Activated CD8-positive, alpha-beta memory T cell treated with anti-CD3 and anti-CD28 coated beads, Interleukin-2, amount 50 U/mL, for 48 hours (primary cell): ENCODE measurements at regions not wholly inside any gene's neighbourhood (a gene's known extent, or its start where the extent isn't known, plus 50 kb on each side); places are given as distances from the start of the nearest gene placed in this dataset.

Experiments used
- DNase-seq: peaks from one replicate; pipeline ENCODE4 v3.0.0-alpha.2; 2020

GRCh38 chr15:36371509-36371908 is 207.9 kb upstream of the CDIN1 start:
- no peak for DNase-seq

- DNase-seq = no peak
Measured at GRCh38 chr15:36372968-36373367, 206.5 kb upstream of the CDIN1 start.

DNA sequence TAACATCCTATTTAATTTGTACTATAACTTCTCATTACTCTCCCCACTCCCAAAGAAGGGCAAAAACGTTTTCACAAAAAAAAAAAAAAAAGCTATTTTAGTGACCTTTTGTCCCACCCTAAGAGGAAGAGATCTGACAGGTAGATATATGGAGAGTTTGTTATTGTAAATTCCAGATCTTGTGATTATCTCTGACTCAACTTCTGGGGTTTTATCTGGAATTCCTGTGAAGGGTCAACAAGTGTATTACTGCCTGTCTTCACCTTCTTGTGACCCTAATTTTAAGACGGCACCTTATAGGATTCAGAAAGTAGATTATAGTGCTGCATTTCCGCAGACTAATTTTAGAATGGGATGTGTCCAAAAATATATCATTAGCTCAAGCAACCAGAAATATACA is 205.9 kb upstream of the CDIN1 start:
- DNase-seq = no peak

GRCh38 chr15:36389107-36389506 is 190.3 kb upstream of the CDIN1 start:
- no peak for DNase-seq

DNA sequence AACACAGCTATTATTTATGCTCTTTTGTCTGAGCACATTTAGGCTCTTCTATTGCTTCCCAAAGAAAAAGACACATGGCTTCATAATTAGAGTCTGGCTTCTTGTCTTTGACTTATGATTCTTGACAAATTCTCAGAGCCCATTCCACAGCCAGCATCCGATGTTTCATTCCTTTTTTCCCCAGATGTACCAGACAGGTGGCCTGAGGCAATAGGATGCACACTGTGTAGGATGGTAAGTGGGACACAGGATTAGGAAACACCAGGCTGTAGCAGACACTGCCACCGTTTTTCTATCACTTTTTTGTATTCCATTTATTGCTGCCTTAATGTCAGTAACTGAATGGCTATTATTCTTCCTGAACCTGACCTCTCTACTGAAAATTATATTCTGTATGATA is 188.9 kb upstream of the CDIN1 start:
- DNase-seq = no peak

DNA sequence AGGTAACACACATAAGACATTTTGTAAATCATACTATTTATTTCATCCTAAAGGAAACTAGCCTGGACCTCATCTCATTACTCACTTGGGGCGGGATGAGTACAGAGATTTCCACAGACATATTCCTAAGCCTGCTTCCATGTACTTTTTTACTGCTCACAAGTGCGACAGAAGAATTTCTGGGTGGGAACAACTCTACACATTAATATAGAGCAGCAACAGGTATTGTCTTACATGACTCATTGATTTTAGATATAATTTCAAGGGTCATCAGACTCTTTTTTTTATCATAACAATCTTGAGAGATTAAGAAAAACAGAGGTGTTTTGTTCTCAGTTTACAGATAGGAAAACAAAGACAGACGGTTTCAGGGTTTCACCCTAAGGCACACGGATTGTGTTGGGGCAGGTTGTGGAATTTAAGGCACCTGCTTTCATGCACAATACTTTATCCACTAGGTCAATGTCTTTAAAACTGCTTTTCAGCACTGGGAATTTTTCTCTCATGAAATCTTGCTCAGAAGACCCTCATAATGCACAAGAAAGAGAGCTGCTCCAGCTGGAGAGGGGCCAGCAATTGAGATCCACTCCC is 186.7 kb upstream of the CDIN1 start:
- no peak for DNase-seq

DNA sequence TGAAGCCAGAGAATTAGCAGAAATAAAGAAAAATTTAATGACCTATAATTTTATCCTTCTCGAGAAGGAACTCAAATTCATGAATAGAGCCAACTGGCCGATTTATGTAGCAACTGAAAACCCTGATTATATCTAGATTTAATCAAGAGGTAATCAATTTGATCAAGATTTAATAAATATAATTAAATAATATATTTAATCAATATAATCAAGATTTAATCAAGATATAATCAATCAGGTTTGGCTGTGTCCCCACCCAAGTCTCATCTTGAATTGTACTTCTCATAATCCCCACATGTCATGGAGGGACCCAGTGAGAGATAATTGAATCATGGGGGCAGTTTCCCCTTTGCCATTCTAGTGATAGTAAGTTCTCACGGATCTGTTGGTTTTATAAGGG is 181.2 kb upstream of the CDIN1 start:
- DNase-seq = no peak

GRCh38 chr15:36399276-36399675 is 180.2 kb upstream of the CDIN1 start:
- no peak for DNase-seq

DNA sequence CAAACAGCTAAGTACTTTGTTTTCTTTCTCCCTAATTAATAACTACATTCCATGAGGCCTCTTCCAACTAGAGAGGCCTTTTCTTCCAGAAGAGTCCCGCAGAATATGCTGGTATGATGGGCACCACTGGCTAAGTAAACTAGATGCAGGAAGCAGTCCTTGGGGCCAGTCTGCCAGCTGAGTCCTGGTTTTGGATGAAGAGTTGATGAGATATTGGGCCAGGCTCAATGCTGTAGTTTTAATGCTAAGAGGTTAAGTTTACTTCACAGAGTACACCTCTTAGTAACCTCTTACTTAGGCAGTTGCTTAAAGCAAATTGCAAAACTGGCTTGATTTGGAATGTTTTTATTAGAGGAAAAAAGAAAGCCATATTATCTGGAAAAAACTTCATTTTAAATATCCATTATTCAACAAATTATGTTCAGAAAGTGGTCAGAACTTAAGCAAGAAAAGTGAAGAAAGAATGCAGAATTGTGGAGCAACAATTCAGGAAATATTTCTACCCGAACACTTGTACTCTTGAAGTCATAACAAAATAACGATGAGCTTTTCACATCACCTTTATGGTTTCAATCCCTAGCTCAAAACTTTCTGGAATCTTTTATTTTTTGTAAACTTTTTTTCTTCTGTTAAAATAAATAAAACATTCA is 178.4 kb upstream of the CDIN1 start:
- DNase-seq = no peak

DNA sequence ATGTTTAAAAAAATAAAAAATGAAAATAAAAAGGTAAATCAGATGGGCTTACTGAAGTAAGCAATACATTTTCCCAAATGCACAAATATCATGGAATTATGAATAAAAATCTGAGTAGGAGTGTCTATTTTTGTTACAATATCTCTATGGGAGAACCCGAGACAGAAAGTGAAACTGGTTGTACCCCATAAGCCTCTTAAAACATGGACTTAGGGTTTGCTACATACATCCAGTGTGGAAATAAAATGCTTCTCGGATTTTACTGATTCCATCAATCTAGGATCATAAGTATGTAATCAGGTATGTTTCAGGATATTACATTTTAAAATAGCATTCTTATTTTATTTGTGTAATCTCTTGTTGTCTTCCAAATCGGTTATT is 177.8 kb upstream of the CDIN1 start:
- DNase-seq = no peak

- DNase-seq = no peak
Measured at GRCh38 chr15:36403351-36403750, 176.1 kb upstream of the CDIN1 start.

GRCh38 chr15:36406366-36406765 is 173.1 kb upstream of the CDIN1 start:
- DNase-seq = no peak

- no peak for DNase-seq
Measured at GRCh38 chr15:36406911-36407310, 172.5 kb upstream of the CDIN1 start.

DNA sequence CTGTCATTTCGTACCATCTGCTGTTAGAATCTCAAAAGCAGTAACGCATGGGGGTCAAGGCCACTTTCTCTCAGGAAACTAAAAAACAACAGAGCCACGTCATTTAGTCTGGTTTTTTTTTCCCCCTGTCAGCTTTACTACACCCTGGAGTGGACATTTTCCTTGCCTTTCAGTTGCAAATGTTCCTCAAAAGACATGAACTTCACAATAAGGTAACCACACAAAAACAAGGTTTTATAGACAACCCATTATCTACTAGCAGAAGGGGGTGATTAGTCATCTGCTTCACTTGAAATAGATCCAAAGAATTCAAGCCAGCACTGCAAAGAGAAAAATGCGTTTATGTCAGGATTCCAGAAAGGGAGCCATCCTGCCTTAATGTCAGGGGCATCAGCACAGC is 171.8 kb upstream of the CDIN1 start:
- DNase-seq = no peak

GRCh38 chr15:36409819-36410218 is 169.6 kb upstream of the CDIN1 start:
- no peak for DNase-seq

DNA sequence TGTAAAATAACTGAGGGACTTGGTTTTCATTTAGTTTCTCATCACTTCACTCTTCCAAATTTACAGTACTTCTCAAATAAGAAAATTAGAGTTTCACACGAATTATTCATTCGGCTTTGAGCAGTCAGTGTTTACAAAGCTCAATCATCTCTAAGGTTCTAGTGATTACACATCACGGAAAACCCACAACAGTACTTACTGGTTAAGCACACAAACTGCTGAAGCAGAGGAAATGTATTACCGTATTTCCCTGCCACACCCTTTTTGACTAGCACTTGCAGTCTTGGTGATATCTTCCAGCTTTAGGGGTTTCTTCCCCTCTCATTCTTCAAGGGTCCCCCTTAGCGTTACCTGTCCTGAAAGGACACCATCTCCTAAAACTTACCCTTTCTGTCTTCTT is 164.8 kb upstream of the CDIN1 start:
- no peak for DNase-seq

- DNase-seq = no peak
Measured at GRCh38 chr15:36415643-36416042, 163.8 kb upstream of the CDIN1 start.

GRCh38 chr15:36422631-36423030 is 156.8 kb upstream of the CDIN1 start:
- no peak for DNase-seq

- no peak for DNase-seq
Measured at GRCh38 chr15:36426691-36427090, 152.7 kb upstream of the CDIN1 start.

DNA sequence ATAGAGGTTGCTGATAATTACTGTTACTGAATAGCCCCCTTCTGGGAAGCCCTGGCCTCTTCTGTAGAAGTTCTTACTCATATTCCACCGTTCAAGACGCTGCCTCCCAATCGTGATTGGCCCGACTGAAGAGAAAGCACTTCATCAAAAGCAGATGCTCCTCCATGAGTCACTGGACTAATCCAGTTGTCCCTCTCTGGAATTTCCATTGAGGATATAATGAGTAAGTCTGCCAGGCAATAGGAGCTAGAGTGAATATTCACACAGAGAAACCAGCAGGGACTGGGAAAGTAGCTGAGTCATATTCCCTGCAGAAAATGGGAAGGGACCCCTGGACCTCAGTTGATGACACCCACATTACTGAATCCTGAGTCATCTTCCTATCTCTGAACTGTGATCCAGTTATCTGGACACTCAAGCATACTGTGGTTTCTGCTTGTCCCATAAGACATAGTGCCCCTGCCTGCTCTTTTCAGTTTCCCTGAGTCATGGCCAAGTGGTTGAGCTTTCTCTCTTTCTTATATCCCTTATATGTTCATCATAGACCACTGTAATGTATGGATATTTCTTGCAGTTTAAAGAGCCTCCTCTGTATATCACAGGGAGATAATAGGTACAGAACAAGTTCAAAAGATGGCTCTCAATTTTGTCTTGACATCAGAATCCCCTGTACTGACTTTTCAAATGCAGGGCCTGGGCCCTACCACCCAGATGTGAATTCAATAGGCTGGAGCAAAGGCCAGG is 151.2 kb upstream of the CDIN1 start:
- no peak for DNase-seq

- DNase-seq = no peak
Measured at GRCh38 chr15:36429707-36430106, 149.7 kb upstream of the CDIN1 start.

GRCh38 chr15:36430280-36430679 is 149.1 kb upstream of the CDIN1 start:
- no peak for DNase-seq

DNA sequence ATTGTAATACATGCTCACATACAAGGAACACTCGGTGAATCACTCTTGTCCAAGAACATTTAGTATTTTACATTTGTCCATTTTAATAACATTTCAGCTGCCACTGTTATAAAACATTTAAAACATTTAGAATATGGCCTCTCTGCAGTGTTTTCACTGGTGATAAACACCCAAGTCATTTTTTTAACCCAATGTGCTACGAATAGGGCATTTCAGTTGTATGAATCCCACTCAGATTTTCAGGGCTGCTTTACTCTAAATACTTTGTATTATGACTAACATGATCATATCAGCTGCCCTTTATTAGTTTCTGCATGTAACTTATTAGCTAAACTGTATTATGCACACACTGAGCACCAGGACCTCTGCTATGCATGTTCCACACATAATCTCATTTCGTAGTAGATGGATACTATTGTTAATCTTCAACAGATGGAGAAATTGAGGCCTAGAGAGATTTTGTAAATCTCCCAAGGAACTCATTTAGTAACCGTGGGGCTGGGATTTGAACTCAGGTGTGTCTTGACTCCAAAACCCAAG is 148.6 kb upstream of the CDIN1 start:
- DNase-seq = no peak

- DNase-seq = no peak
Measured at GRCh38 chr15:36432161-36432560, 147.3 kb upstream of the CDIN1 start.
